ENCODE measurements at regions not wholly inside any gene's neighbourhood (a gene's known extent, or its start where the extent isn't known, plus 50 kb on each side); places are given as distances from the start of the nearest gene placed in this dataset.
"Not testable (repeated sequence)": the region's sequence is repeated elsewhere in the genome, so short reads cannot be mapped to it uniquely, and the experiment has no call there.

DNA sequence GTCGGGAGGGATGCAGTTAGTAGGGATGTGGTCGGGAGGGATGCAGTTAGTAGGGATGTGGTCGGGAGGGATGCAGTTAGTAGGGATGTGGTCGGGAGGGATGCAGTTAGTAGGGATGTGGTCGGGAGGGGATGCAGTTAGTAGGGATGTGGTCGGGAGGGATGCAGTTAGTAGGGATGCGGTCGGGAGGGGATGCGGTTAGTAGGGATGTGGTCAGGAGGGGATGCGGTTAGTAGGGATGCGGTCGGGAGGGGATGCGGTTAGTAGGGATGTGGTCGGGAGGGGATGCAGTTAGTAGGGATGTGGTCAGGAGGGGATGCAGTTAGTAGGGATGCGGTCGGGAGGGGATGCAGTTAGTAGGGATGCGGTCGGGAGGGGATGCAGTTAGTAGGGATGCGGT, 96.2 kb downstream of the BDH1 start:
- not testable (repeated sequence) for DNase-seq (ENCODE audit: low read depth)

DNA sequence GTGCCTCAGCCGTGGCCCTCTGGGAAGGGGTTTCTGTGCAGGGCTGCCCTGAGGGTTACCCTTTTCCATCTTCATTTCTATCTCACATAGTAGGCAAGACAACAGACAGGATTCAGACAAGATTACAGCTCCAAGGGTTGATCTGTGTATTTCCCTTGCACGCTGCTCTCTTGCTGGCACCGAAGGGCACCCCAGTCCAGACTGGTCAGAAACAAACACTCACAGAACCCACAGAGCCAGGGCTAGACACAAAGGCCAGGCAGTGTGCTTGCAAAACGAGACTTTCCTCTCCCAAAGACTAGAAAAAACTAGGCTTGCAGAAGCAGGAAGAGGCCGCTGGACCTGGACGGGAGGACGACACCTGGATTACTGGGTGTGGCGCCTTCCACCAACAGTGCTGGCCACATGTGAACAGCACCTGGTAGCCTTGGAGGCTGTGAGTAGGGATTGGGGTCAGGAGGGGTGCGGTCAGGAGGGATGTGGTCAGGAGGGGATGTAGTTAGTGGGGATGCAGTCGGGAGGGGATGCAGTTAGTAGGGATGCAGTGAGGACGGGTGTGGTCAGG, 96.8 kb downstream of the BDH1 start:
- DNase-seq (ENCODE audit: low read depth), result no peak

DNA sequence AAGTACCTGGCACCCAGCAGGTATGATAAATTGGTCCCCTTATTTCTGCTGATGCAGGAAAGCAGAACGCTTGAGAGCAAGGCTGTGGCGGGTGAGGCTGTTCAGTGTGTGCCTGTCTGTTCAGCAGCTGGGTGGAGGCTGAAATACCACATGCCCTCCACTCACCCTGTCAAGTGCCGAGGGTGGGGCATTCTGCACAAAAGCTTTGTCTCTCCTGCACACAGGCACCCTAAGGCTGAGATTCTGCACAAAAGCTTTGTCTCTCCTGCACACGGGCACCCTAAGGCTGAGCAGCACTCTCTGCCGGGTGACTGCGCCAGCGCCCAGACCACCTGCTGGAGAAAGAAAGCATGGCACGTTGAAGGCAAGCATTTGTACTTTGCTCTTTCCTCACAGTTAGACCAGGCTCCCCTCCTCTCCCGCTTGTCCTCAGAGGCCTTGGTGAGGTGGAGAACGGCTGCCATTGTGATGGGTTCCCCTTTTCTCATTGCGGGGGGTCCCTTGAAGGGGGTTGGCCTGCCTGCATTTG, 97.5 kb downstream of the BDH1 start:
- no peak for DNase-seq (ENCODE audit: low read depth)

DNA sequence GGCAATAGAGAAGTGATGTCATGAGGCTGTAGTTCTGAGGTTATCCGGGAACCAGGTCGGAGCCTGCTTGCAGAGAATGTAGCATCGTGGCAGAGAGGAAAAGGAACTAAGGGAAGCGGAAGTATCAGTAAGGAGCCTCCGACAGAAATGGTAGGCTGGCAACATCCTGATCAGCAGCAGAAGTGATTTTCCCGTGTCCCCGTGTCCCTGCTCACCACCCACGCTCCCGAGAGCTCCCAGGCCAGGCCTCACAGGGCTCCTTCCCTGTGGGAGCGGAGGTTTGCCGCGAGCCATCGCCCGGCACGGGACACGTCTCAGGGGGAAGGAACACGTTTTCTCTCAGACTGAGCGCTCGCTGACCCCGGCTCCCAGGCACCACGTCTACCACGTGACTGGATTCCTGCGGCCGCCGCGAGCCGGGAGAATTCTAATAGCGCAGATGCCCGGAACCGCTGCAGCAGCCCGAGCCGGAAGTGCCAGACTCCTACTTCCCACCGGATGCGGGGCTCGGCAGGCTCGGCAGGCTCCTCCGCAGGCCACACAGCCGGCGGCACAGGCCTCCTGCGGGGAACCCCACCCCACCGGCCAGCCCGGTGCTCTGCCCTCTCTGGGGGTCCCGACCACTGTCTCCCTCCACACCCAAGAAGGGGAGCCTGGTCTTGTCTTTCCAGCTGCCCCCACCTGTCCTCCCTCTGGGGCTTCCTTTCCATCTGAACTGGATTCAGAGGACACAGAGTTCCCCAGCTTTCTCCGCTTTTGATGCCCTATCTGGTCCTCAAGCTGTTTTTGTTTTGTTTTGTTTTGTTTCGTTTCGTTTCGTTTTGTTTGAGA, 99.3 kb downstream of the BDH1 start:
- DNase-seq (ENCODE audit: low read depth), result no peak

DNA sequence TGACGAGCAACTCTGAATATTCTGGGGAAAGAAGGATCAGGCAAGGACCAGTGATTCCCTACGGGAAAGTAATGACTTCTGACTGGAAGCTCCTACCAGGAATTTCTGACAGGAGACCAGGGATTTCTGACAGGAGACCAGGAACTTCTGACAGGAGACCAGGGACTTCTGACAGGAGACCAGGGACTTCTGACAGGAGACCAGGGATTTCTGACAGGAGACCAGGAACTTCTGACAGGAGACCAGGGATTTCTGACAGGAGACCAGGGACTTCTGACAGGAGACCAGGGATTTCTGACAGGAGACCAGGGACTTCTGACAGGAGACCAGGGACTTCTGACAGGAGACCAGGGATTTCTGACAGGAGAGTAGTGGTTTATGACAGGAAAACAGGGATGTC, 100.9 kb downstream of the BDH1 start:
- not testable (repeated sequence) for DNase-seq (ENCODE audit: low read depth)

DNA sequence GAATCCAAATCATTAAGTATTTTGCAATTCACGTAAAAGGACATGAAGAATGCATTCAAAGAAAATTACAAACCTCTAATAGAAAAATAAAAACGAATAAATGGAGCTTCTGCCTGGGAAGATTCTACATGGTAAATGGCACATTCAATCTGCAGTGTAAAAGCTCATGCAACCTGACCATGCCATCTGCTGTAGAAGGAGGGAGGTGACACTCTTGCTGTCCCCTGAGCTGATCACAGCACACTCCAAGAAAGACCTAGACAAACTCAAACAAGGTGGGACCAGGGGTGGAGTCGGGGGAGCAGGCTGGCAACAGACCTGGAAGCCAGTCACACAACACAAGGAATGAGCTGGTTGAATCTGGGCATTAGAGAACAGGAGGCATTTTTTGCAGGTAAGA, 101.8 kb downstream of the BDH1 start:
- peak; percentile 41 for DNase-seq (ENCODE audit: low read depth)

DNA sequence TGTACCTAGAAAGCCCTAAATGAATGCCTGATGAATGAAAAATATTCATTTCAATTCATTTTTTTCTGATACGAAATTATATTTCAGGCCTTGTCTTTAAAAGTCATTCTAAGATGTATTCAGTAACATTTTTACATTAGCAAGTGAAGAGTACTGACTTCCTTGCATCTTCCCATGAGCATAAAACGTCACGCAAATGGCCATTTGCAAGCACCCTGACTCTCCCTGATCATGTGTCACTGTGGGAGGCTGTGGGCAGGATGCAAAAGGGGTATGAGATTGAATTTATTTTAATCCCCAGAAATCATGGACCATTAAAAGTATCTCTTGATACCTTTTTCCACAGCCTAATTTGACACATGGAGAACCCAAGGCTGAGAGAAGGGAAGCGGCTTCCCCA, 105.0 kb downstream of the BDH1 start:
- no peak for DNase-seq (ENCODE audit: low read depth)

DNA sequence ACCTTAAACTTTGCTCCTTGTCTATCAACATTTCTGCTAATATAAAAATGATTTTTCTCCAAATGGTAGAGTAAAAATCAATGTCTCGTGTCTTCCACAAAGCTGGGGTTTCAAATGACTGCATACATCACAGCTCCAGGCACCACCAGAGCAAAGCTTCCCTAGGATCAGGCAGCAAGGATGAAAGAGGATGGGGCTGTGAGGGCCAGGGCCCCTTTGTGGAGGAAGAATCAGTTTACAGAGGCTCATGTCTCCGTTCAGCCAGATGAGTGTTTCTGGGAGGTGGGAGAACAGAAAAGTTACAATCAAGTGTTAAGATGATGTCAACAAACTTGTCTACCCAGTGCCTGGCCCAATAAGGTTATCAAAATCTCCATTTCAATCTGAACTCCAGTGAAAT, 105.5 kb downstream of the BDH1 start:
- DNase-seq (ENCODE audit: low read depth), result no peak

DNA sequence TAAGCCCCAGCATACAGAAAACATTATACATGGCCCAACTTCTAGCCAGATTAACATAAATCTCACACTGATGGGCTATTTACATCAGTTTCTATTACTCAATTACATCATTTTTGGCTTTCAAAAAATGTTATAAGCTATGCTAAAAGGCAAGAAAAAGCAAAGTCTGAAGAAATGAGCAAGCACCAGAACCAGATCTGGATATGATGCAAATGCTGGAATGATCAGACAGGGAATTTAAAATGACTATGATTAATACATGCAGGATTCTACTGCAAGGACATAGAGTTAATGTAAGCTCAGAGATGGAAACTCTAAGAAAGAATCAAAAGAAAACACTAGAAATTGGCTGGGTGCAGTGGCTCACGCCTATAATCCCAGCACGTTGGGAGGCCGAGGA, 106.6 kb downstream of the BDH1 start:
- not testable (repeated sequence) for DNase-seq (ENCODE audit: low read depth)

DNA sequence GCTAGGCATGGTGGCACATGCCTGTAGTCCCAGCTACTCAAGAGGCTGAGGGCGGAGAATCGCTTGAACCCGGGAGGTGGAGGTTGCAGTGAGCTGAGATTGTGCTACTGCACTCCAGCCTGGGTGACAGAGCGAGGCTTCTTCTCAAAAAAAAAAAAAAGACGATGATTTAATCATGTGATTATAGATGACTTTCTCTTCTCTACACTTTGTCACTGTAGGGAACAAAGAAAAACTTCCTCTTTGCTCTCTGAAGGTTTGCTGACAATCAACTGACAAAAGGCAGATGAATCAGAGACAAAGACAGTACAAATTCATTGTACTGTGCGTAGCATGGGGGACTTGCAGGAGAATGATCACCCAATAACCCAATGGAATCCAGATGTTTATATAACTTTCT, 108.0 kb downstream of the BDH1 start:
- DNase-seq (ENCODE audit: low read depth), result not testable (repeated sequence)

DNA sequence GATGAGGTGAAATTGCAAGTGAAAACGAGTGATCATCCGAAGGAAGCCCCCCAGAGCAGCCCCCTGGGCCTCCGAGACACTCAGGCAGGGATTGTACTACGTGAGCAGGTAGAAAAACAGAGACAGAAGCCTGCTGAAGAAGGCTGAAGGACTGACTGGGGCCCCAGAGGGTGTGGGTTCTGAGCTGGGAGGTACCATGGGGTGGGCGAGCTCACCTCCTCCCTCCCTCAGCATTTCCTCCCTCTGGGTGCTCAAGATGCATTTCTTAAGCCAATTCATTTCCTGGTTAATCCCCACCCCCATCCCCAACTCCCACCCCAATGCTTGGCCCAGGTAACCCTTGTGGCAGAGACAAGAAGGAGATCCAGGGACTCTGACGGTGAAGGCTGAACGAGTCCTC, 108.7 kb downstream of the BDH1 start:
- DNase-seq (ENCODE audit: low read depth), result no peak

DNA sequence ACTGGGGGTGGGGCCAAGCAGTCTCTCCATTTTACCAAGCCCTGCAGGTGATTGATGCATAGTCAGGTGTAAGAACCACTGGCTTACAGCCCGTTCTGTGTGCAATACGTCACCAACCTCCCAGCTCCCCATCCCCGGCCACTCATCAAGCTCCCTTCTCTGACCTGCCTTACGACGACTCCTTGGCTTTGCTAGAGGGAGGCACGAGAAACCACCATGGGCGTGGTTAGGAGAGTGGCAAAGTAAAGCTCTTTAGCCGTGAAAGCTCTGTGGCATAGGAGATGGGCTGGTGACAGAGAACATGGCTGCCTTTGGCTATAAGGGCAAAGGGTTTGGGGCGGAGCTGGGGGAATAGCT, 109.1 kb downstream of the BDH1 start:
- no peak for DNase-seq (ENCODE audit: low read depth)

DNA sequence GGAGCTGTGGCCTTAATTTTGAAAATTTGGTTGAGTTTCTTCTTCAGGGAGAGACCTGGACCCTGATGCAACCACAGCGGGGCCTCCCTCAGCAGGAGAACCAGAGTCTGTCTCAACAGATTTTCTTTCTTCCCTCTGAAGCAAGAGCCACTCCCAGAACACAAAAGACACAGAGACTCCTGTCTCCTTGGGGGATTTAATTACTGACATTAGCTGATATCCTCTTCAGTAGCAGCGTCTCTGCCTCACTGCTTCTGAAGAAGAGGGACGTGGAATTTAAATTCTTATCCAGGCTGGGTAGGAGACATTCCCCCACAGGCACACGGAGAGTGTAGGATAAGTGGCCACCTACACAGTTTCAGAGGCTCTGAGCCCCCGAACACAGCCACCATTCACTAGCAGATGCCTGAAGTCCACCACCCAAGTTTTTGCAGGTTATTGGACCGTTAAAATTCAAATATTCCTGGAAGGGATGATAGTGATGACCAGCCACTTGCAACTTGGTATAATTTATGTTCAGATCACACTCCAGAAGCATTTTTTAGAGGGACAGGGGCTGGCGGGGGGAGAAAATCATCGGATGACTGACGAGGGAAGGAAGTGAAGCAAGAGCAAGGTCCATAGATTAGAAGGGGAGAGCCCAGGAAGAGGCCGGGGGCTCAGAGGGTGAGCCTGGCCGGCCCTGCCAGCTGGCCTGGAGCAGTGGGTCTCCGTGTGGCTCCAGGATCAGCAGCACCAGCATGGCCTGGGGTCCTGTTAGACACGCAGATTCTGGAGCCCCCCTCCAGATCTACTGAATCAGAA, 109.7 kb downstream of the BDH1 start:
- DNase-seq (ENCODE audit: low read depth), result no peak

DNA sequence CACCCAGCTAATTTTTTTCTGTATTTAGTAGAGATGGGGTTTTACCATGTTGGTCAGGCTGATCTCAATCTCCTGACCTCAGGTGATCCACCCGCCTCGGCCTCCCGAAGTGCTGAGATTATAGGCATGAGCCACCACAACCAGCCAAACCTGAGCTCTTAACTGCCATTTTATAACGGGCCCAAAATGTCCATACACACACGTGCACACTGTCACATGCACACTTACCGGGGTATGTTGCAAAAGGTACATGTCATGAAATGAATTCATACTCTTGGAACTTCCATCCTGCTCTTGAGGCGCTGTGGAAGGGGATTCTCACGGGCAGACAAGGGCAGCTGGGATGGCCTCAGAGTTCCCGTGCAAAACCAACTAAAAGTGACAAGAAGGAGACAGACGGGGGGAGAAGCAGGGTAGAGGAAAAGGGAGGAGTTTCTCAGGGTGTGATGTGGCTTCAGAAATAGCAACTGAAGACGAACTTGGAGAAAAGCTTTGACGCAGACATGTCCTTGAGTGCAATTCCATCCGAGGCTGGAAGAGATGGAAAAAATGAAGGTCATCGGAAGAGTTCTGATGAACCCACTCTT, 110.9 kb downstream of the BDH1 start:
- no peak for DNase-seq (ENCODE audit: low read depth)

DNA sequence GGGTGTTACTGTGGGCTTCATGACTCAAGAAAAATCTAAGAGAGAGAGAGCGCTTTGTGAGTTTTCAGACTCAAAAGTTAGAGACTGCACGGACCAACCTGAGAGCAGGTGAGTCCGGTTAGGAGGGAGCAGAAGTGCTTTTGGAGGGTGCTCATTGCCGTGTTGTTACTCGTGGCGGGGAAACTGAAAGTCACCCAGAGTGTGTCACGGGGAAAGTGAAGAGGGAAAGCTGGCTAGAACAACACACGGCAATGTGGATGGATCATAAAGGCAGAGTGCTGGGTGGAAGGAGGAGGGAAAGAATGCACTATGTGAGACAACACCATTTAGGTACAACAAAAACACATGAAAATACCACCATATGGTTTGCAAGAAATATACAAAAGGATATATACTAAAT, 112.3 kb downstream of the BDH1 start:
- no peak for DNase-seq (ENCODE audit: low read depth)

DNA sequence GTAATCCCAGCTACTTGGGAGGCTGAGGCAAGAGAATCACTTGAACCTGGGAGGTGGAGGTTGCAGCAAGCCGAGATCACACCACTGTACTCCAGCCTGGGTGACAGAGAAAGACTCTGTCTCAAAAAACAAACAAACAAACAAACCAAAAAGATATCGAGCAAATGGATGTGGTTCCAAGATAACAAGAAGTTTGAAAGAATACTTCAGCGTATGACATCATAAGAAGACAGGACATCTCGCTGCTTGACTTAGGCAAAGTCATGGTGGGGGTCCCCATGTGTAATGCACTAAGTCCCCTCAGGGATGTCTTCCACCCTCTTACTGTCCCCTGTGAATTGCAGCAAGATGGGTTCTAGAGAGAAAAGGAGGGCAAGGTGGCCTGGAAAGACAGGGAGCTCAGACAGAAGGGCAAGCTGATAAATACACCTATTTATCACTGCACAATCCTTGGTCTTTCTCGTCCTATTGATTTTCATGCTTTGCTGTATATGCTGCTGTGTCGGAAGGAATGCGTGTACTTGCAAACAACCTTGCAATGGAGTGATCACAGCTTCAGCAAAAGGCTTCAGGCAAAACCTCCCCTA, 115.0 kb downstream of the BDH1 start:
- DNase-seq (ENCODE audit: low read depth), result no peak

DNA sequence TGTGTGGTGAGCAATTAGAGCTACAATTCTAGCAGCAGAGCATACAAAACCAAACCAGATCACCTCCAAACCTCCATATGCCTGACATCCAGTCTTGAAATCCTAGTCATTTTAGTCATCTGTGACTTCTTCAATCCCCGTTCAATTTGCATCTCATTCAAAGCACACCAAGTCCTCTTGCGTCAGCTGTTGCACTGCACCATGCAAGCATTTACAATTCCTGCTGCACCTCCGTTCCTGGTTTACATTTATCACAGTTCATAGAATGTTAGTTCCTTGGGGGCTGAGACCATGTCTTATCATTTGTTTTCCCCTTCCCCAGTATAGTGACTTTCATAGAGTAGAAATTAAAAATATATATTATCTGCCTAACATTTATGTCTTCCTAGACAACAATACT, 116.9 kb downstream of the BDH1 start:
- DNase-seq (ENCODE audit: low read depth), result no peak

DNA sequence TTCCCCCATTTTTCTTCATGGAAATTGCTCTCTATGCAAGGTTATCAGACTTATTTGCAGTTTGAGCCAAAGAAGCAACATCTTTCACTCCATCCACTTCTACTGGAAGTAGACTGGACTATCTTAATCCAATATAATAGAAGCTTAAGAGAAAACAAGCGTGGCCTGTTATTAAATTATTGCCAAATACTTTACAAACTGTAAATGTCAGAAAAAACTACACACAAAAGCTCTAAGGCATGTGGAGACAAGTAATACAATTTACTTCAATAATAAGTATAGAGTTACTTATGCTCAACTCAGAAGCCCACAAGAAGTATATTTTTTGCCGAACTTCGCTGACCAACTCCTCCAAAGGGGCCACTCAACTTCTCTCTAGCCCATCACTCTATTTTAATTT, 120.3 kb downstream of the BDH1 start:
- DNase-seq (ENCODE audit: low read depth), result no peak

DNA sequence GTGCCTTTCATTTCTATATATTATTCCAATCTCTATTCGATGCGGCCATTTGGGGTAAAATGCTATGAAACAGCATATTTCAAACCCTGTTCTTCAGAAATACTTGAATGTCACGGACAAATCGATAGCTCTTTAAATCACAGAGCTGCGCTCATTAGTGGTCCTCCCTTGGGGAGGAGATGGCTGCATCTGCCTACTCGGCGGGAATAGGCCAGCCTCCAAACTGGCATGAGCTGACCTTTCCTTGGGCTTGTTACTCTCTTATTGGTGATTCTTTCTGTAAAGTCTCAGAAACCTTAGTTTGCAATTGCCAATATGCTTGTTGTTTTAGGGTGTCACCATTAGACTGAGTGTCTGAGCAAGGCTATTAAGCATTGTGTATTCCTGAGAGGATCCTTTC, 120.9 kb downstream of the BDH1 start:
- no peak for DNase-seq (ENCODE audit: low read depth)

DNA sequence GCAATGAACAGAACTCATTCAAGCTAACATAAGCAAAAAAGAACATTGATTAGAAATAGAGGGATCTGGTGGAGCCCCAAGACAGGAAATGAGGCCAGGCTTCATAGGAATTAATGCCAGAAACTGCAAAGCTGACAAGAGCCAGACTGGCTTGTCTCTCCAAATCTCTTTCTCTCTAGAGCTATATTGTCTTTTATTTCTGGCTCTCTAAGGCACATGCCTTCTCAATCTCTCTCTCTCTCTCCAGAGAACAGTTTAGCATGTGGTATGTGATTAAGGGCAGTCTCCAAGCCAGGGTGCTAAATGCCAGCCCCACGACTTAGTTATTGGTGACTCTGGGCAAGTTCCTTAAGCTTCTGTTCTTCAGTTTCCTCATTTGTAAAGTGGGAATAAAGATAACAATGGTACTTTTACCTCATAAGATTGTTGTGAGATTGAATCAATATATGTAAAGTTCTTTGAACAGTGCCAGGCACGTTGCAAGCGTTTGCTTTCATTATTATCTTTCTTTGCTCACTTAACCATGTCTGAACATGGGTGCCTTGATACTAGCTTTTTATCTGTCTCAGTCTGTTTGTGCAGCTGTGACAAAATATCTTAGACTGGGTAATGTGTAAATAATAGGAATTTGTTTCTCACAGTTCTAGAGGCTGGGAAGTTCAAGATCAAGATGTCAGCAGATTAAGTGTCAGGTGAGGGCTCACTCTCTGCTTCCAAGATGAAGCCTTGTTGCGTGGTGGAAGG, 123.2 kb downstream of the BDH1 start:
- no peak for DNase-seq (ENCODE audit: low read depth)
